ENCODE measurements at regions not wholly inside any gene's neighbourhood (a gene's known extent, or its start where the extent isn't known, plus 50 kb on each side); places are given as distances from the start of the nearest gene placed in this dataset.
A peak's percentile ranks its signal among the peaks of the same experiment; 100 is the strongest.

- TF ChIP-seq CTCF (IDR thresholded peaks at IDR 0.05; ENCODE audit: extremely low read depth in 1 of 2, insufficient read depth in 1 of 2, low read depth in 1 of 2, low read length in 2 of 2) (peak; percentile 46 to 70), POLR2A (IDR thresholded peaks at IDR 0.05; ENCODE audit: low read depth, low read length) (no peak), POLR2AphosphoS5 (IDR thresholded peaks at IDR 0.05; ENCODE audit: insufficient read depth, low read depth, low read length) (no peak), JUN (IDR thresholded peaks at IDR 0.05; ENCODE audit: borderline replicate concordance, insufficient read depth, insufficient read length, low read depth) (no peak), EZH2 (IDR thresholded peaks at IDR 0.05; ENCODE audit: borderline replicate concordance, low read depth, low read length, severe bottlenecking) (no peak), MYC (IDR thresholded peaks at IDR 0.05; ENCODE audit: low read depth, low read length) (no peak), FOS (IDR thresholded peaks at IDR 0.05; ENCODE audit: borderline replicate concordance, insufficient read depth, low read length) (no peak)
- TF ChIP-seq, protein P1, sequence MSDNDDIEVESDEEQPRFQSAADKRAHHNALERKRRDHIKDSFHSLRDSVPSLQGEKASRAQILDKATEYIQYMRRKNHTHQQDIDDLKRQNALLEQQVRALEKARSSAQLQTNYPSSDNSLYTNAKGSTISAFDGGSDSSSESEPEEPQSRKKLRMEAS (IDR thresholded peaks at IDR 0.05; ENCODE audit: insufficient read depth, insufficient read length), result no peak
Measured at GRCh38 chr10:6920072-6921019, 340.3 kb upstream of the PRKCQ start.
